HepG2 (cell line): ENCODE measurements at regions not wholly inside any gene's neighbourhood (a gene's known extent, or its start where the extent isn't known, plus 50 kb on each side); places are given as distances from the start of the nearest gene placed in this dataset.
A peak's percentile ranks its signal among the peaks of the same experiment; 100 is the strongest.

Experiments used
- ATAC-seq: fragments of 200-7000 bp; cut with Tn5 transposase; 3 replicates; pipeline ENCODE4 v1.9.1; 2020; ENCODE audit warnings: mild to moderate bottlenecking, moderate library complexity
- BruUV-seq: library from RNA; stranded (reverse); fragments of 400-500 nt; replicated peaks from 2 replicates; lab custom pipeline; 2021; lab: Mats Ljungman, UMichigan
- CTCF ChIA-PET: fragments of 300-600 bp; formaldehyde crosslinking; extraction: SDS; loops from one replicate; lab custom pipeline; 2021; ENCODE audit warnings: low total read pairs, inconsistent platforms, low intra/inter-chr PET ratio; lab: Yijun Ruan, JAX
- POLR2A ChIA-PET: fragments of 350-600 bp; sonication (Branson Sonifier 250); formaldehyde crosslinking; loops from one replicate; lab custom pipeline; 2020; ENCODE audit warnings: antibody characterized with exemption, inconsistent platforms; lab: Yijun Ruan, JAX
- DNase-seq: peaks from one replicate; pipeline ENCODE4 v3.0.0-alpha.2; 2015; ENCODE audit warnings: low spot score
- FAIRE-seq: peaks from 3 replicates; lab custom pipeline; 2011; peaks lifted over from hg19 to GRCh38; lab: Jason Lieb, UNC
- H2AFZ ChIP-seq: one replicate; pipeline ENCODE4 v1.6.1; 2011; ENCODE audit warnings: low read length, inconsistent platforms
- H3K27ac ChIP-seq: fragments of 300-600 bp; 3 replicates; pipeline ENCODE4 v1.8.0; 2011; ENCODE audit warnings: mixed run types, mild to moderate bottlenecking, mixed read lengths, low read length, inconsistent platforms; ENCODE audit not compliant: insufficient read depth; ENCODE audit errors: extremely low read length
- H3K27me3 ChIP-seq, 2 experiments: fragments of 200-600 bp in 1 of 2; 2 replicates in 1 of 2; 3 replicates in 1 of 2; pipeline versions ENCODE4 v1.6.0 to v1.8.0; 2011; ENCODE audit warnings: low read length in 2 of 2, mild to moderate bottlenecking in 2 of 2, moderate library complexity in 2 of 2, inconsistent platforms in 1 of 2; ENCODE audit not compliant: insufficient read depth in 2 of 2, control insufficient read depth in 1 of 2
- H3K36me3 ChIP-seq, 2 experiments: fragments of 200-600 bp in 1 of 2; replicated peaks in 1 of 2; 2 replicates in 1 of 2; 3 replicates in 1 of 2; pipeline versions ENCODE4 v1.5.1 to v1.8.0; 2011; ENCODE audit warnings: low read length in 2 of 2, inconsistent platforms in 1 of 2; ENCODE audit not compliant: insufficient read depth in 2 of 2, control insufficient read depth in 1 of 2
- H3K4me1 ChIP-seq: 2 replicates; pipeline ENCODE4 v1.5.1; 2012; ENCODE audit warnings: low read length, inconsistent platforms; ENCODE audit not compliant: insufficient read depth
- H3K4me2 ChIP-seq: 2 replicates; pipeline ENCODE4 v1.6.0; 2011; ENCODE audit warnings: low read depth, low read length, inconsistent platforms
- H3K4me3 ChIP-seq, 3 experiments: fragments of 200-600 bp in 1 of 3; sonication (generic), shearing (Covaris generic) in 1 of 3; replicated peaks in 1 of 3; 2 replicates each; pipeline ENCODE4 v1.5.1; 2011 to 2016; ENCODE audit warnings: low read length in 3 of 3, inconsistent platforms in 2 of 3, low read depth in 2 of 3, mild to moderate bottlenecking in 2 of 3, control low read depth in 1 of 3, mixed read lengths in 1 of 3; ENCODE audit not compliant: insufficient read depth in 1 of 3
- H3K79me2 ChIP-seq: one replicate; pipeline ENCODE4 v1.6.1; 2011; ENCODE audit warnings: low read length, inconsistent platforms; ENCODE audit not compliant: insufficient read depth
- H3K9ac ChIP-seq: 2 replicates; pipeline ENCODE4 v1.6.0; 2011; ENCODE audit warnings: mild to moderate bottlenecking, low read depth, low read length, inconsistent platforms; ENCODE audit not compliant: insufficient read depth
- H3K9me3 ChIP-seq: 2 replicates; pipeline ENCODE4 v1.5.1; 2012; ENCODE audit warnings: mild to moderate bottlenecking, low read length
- H4K20me1 ChIP-seq: 2 replicates; pipeline ENCODE4 v1.6.0; 2011; ENCODE audit warnings: inconsistent platforms, mild to moderate bottlenecking, low read length, moderate library complexity; ENCODE audit not compliant: insufficient read depth
- FOSL2 ChIP-seq: sonication (generic); formaldehyde crosslinking; IDR thresholded peaks from 2 replicates; pipeline ENCODE4 v1.4.0; 2020; ENCODE audit warnings: missing genetic modification reagents
- FOXC1 ChIP-seq: sonication (generic); formaldehyde crosslinking; IDR thresholded peaks from 2 replicates; pipeline ENCODE4 v1.8.0; 2022; ENCODE audit warnings: mild to moderate bottlenecking, missing genetic modification reagents, borderline replicate concordance
- KMT2A ChIP-seq: sonication (generic); formaldehyde crosslinking; IDR thresholded peaks from 2 replicates; pipeline ENCODE4 v1.4.0; 2020; ENCODE audit warnings: missing genetic modification reagents
- PHF20 ChIP-seq: sonication (generic); formaldehyde crosslinking; IDR thresholded peaks from 2 replicates; pipeline ENCODE4 v1.5.0; 2020; ENCODE audit warnings: mild to moderate bottlenecking, missing genetic modification reagents
- SNAI1 ChIP-seq: sonication (generic); formaldehyde crosslinking; IDR thresholded peaks from 2 replicates; pipeline ENCODE4 v1.5.0; 2020; ENCODE audit warnings: mild to moderate bottlenecking, missing genetic modification reagents, borderline replicate concordance
- WIZ ChIP-seq: sonication (generic); formaldehyde crosslinking; IDR thresholded peaks from 2 replicates; pipeline ENCODE4 v1.5.1; 2020; ENCODE audit warnings: mild to moderate bottlenecking, missing genetic modification reagents
- ZFP36L1 ChIP-seq: sonication (generic); formaldehyde crosslinking; IDR thresholded peaks from 2 replicates; pipeline ENCODE4 v1.8.0; 2022; ENCODE audit warnings: mild to moderate bottlenecking, missing genetic modification reagents, moderate library complexity
- ZNF17 ChIP-seq: sonication (generic); formaldehyde crosslinking; IDR thresholded peaks from 2 replicates; pipeline ENCODE4 v1.5.0; 2020; ENCODE audit warnings: mild to moderate bottlenecking, missing genetic modification reagents
- ZNF546 ChIP-seq: sonication (generic); formaldehyde crosslinking; conservative IDR thresholded peaks from 2 replicates; pipeline ENCODE4 v1.8.1; 2023; ENCODE audit warnings: mild to moderate bottlenecking, missing genetic modification reagents
- ZNF619 ChIP-seq: sonication (generic); formaldehyde crosslinking; IDR thresholded peaks from 2 replicates; pipeline ENCODE4 v1.4.0; 2020; ENCODE audit warnings: mild to moderate bottlenecking, missing genetic modification reagents
- ZNF816 ChIP-seq: sonication (generic); formaldehyde crosslinking; IDR thresholded peaks from 2 replicates; pipeline ENCODE4 v1.8.0; 2022; ENCODE audit warnings: missing genetic modification reagents, mild to moderate bottlenecking, borderline replicate concordance
- WGBS: methylation state at CpG from one replicate; pipeline ENCODE4 v1.1.6; 2017; ENCODE audit warnings: low lambda C conversion rate; 5-methylcytosine and 5-hydroxymethylcytosine counted together
- in situ Hi-C: cut with HindIII; loops from 2 replicates; pipeline ENCODE4 v1.10.0; 2017; ENCODE audit warnings: low pct_unique_long_range_greater_than_20kb; ENCODE audit not compliant: extremely low pct_ligation_motif_present
- intact Hi-C: fragments of 100-400 bp; cut with micrococcal nuclease; formaldehyde crosslinking; loops from one replicate; pipeline ENCODE4 v1.10.0; 2022; ENCODE audit not compliant: unreplicated experiment
- TF ChIP-seq, protein P1 (sequence below): sonication (generic); formaldehyde crosslinking; IDR thresholded peaks from 2 replicates; pipeline ENCODE4 v1.5.0; 2020; ENCODE audit warnings: mild to moderate bottlenecking, missing genetic modification reagents, moderate library complexity

DNA sequence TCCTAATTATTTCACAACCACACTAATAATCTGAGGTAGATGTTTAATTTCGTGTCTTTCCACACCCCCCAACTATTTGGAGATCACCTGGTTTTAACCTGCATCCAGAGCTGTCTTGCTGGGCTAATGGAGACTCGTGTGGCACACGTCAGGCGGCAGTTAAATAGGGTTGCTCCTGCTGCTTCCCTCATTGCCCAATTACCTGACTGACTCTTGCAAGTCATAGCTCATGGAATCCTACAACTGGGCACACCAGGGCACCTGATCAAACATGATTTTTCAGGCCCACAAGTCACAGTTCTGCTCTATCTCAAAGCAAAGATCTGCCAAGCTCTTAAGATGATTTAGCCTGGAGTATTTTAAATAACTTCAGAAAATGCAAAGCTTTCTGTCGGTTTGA is 1430.4 kb upstream of the ACVR2A start:
- Histone ChIP-seq H3K9me3 (no peaks in the 10 kb centered on the region), H3K4me1 (0 out of 2 replicates have a peak, but pooled peaks cover 3% of the 10 kb centered on the region), H4K20me1 (no peaks in the 10 kb centered on the region)
- ATAC-seq, result no peak
- no peak for TF ChIP-seq ZNF17 (CRISPR knock-in tag)
- TF ChIP-seq KMT2A (CRISPR knock-in tag), result no peak
- TF ChIP-seq ZFP36L1 (CRISPR knock-in tag), result no peak
- no peak for TF ChIP-seq PHF20 (CRISPR knock-in tag)
- TF ChIP-seq SNAI1 (CRISPR knock-in tag), result no peak
- TF ChIP-seq ZNF816 (CRISPR knock-in tag), result no peak
- TF ChIP-seq WIZ, result no peak
- TF ChIP-seq ZNF619, result no peak
- TF ChIP-seq FOSL2 (CRISPR knock-in tag), result no peak
- TF ChIP-seq, all 625 proteins: peak for 0
- in situ Hi-C loops (no loop called here), intact Hi-C loops (no loop called here)
- ChIA-PET POLR2A (no interaction called here), CTCF (no interaction called here)
- Histone ChIP-seq H3K4me3 (no peak overlapping the region), H3K9ac (no peak overlapping the region), H2AFZ (no peak overlapping the region), H3K4me2 (no peak overlapping the region), H3K79me2 (no peaks in the 10 kb centered on the region), H3K27me3 (no peaks in the 10 kb centered on the region), H3K27ac (no peak overlapping the region), H3K36me3 (no peaks in the 10 kb centered on the region)
- whole genome bisulfite sequencing, result 29% methylated on average over 5 of the region's 5 CpGs
- no peak for FAIRE-seq
- BruUV-seq, result no TSS peak
- DNase-seq, result no peak

DNA sequence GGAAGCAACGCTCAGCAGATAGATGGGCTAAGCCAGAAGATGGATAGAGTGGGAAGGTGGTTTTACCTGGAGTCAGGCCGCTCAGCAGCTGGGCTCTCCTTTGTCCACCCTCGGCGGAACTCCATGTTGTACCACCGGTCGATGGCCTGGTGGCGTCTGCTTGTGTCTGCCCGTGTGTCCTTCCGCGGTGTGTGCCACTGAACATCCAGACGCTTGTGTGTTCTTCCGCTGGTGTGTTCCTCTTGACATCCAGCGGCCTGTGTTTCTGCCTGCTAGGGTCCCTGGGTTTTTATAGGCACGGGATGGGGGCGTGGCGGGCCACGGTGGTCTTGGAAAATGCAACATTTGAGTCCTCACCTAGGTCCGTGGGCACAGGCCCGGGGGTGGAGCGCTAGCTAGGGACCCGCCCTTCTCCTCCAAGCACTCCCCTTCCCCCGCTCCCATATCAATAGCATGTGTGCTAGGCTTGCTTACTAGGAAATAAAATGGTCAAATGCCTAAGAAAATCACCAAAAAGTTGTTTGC is 1431.7 kb upstream of the ACVR2A start:
- no peak overlapping the region for H3K9ac ChIP-seq
- H3K27ac ChIP-seq, result no peak overlapping the region
- no peaks in the 10 kb centered on the region for H4K20me1 ChIP-seq
- no peak for DNase-seq
- intact Hi-C loops, result no loop called here
- no peak overlapping the region for H3K4me2 ChIP-seq
- ChIA-PET CTCF (no interaction called here), POLR2A (no interaction called here)
- H3K4me3 ChIP-seq, result no peak overlapping the region
- no peaks in the 10 kb centered on the region for H3K9me3 ChIP-seq
- H3K4me1 ChIP-seq, result 0 out of 2 replicates have a peak, but pooled peaks cover 3% of the 10 kb centered on the region
- no peak for FAIRE-seq
- no peak overlapping the region for H2AFZ ChIP-seq
- whole genome bisulfite sequencing, result 73% methylated on average over 22 of the region's 22 CpGs
- H3K36me3 ChIP-seq, result no peaks in the 10 kb centered on the region
- in situ Hi-C loops, result no loop called here
- no TSS peak for BruUV-seq
- H3K27me3 ChIP-seq, result no peaks in the 10 kb centered on the region
- TF ChIP-seq, protein P1, sequence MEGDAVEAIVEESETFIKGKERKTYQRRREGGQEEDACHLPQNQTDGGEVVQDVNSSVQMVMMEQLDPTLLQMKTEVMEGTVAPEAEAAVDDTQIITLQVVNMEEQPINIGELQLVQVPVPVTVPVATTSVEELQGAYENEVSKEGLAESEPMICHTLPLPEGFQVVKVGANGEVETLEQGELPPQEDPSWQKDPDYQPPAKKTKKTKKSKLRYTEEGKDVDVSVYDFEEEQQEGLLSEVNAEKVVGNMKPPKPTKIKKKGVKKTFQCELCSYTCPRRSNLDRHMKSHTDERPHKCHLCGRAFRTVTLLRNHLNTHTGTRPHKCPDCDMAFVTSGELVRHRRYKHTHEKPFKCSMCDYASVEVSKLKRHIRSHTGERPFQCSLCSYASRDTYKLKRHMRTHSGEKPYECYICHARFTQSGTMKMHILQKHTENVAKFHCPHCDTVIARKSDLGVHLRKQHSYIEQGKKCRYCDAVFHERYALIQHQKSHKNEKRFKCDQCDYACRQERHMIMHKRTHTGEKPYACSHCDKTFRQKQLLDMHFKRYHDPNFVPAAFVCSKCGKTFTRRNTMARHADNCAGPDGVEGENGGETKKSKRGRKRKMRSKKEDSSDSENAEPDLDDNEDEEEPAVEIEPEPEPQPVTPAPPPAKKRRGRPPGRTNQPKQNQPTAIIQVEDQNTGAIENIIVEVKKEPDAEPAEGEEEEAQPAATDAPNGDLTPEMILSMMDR (CRISPR knock-in tag), result no peak
- TF ChIP-seq FOXC1 (CRISPR knock-in tag) (no peak), ZNF546 (CRISPR knock-in tag) (no peak), ZNF619 (0 out of 2 replicates have a peak, but pooled peaks have one; percentile 13)
- ATAC-seq, result no peak; the same call in 2 of the 3 replicates
- no peaks in the 10 kb centered on the region for H3K79me2 ChIP-seq
